HepG2 (cell line): ENCODE measurements at regions not wholly inside any gene's neighbourhood (a gene's known extent, or its start where the extent isn't known, plus 50 kb on each side); places are given as distances from the start of the nearest gene placed in this dataset.

ENCODE experiments used
- ATAC-seq: fragments of 200-7000 bp; cut with Tn5 transposase; 3 replicates; pipeline ENCODE4 v1.9.1; 2020; ENCODE audit warnings: mild to moderate bottlenecking, moderate library complexity
- BruUV-seq: library from RNA; stranded (reverse); fragments of 400-500 nt; replicated peaks from 2 replicates; lab custom pipeline; 2021; lab: Mats Ljungman, UMichigan
- CTCF ChIA-PET: fragments of 300-600 bp; formaldehyde crosslinking; extraction: SDS; loops from one replicate; lab custom pipeline; 2021; ENCODE audit warnings: low total read pairs, inconsistent platforms, low intra/inter-chr PET ratio; lab: Yijun Ruan, JAX
- POLR2A ChIA-PET: fragments of 350-600 bp; sonication (Branson Sonifier 250); formaldehyde crosslinking; loops from one replicate; lab custom pipeline; 2020; ENCODE audit warnings: antibody characterized with exemption, inconsistent platforms; lab: Yijun Ruan, JAX
- DNase-seq: peaks from one replicate; pipeline ENCODE4 v3.0.0-alpha.2; 2015; ENCODE audit warnings: low spot score
- FAIRE-seq: peaks from 3 replicates; lab custom pipeline; 2011; peaks lifted over from hg19 to GRCh38; lab: Jason Lieb, UNC
- H2AFZ ChIP-seq: one replicate; pipeline ENCODE4 v1.6.1; 2011; ENCODE audit warnings: low read length, inconsistent platforms
- H3K27ac ChIP-seq: fragments of 300-600 bp; 3 replicates; pipeline ENCODE4 v1.8.0; 2011; ENCODE audit warnings: mixed run types, mild to moderate bottlenecking, mixed read lengths, low read length, inconsistent platforms; ENCODE audit not compliant: insufficient read depth; ENCODE audit errors: extremely low read length
- H3K27me3 ChIP-seq, 2 experiments: fragments of 200-600 bp in 1 of 2; 2 replicates in 1 of 2; 3 replicates in 1 of 2; pipeline versions ENCODE4 v1.6.0 to v1.8.0; 2011; ENCODE audit warnings: low read length in 2 of 2, mild to moderate bottlenecking in 2 of 2, moderate library complexity in 2 of 2, inconsistent platforms in 1 of 2; ENCODE audit not compliant: insufficient read depth in 2 of 2, control insufficient read depth in 1 of 2
- H3K36me3 ChIP-seq, 2 experiments: fragments of 200-600 bp in 1 of 2; replicated peaks in 1 of 2; 2 replicates in 1 of 2; 3 replicates in 1 of 2; pipeline versions ENCODE4 v1.5.1 to v1.8.0; 2011; ENCODE audit warnings: low read length in 2 of 2, inconsistent platforms in 1 of 2; ENCODE audit not compliant: insufficient read depth in 2 of 2, control insufficient read depth in 1 of 2
- H3K4me1 ChIP-seq: 2 replicates; pipeline ENCODE4 v1.5.1; 2012; ENCODE audit warnings: low read length, inconsistent platforms; ENCODE audit not compliant: insufficient read depth
- H3K4me2 ChIP-seq: 2 replicates; pipeline ENCODE4 v1.6.0; 2011; ENCODE audit warnings: low read depth, low read length, inconsistent platforms
- H3K4me3 ChIP-seq, 3 experiments: fragments of 200-600 bp in 1 of 3; sonication (generic), shearing (Covaris generic) in 1 of 3; replicated peaks in 1 of 3; 2 replicates each; pipeline ENCODE4 v1.5.1; 2011 to 2016; ENCODE audit warnings: low read length in 3 of 3, inconsistent platforms in 2 of 3, low read depth in 2 of 3, mild to moderate bottlenecking in 2 of 3, control low read depth in 1 of 3, mixed read lengths in 1 of 3; ENCODE audit not compliant: insufficient read depth in 1 of 3
- H3K79me2 ChIP-seq: one replicate; pipeline ENCODE4 v1.6.1; 2011; ENCODE audit warnings: low read length, inconsistent platforms; ENCODE audit not compliant: insufficient read depth
- H3K9ac ChIP-seq: 2 replicates; pipeline ENCODE4 v1.6.0; 2011; ENCODE audit warnings: mild to moderate bottlenecking, low read depth, low read length, inconsistent platforms; ENCODE audit not compliant: insufficient read depth
- H3K9me3 ChIP-seq: 2 replicates; pipeline ENCODE4 v1.5.1; 2012; ENCODE audit warnings: mild to moderate bottlenecking, low read length
- H4K20me1 ChIP-seq: 2 replicates; pipeline ENCODE4 v1.6.0; 2011; ENCODE audit warnings: inconsistent platforms, mild to moderate bottlenecking, low read length, moderate library complexity; ENCODE audit not compliant: insufficient read depth
- HNF4G ChIP-seq, 2 experiments: sonication (generic) in 1 of 2; formaldehyde crosslinking in 1 of 2; IDR thresholded peaks; 2 replicates each; pipeline versions ENCODE4 v1.4.0 to v1.6.1; 2011 to 2020; ENCODE audit warnings: borderline replicate concordance in 2 of 2, low read depth in 2 of 2, mild to moderate bottlenecking in 2 of 2, low read length in 1 of 2, missing genetic modification reagents in 1 of 2, moderate library complexity in 1 of 2
- PRMT3 ChIP-seq: sonication (generic); formaldehyde crosslinking; IDR thresholded peaks from 2 replicates; pipeline ENCODE4 v1.8.1; 2022; ENCODE audit warnings: low read depth, mild to moderate bottlenecking, moderate library complexity, missing genetic modification reagents, borderline replicate concordance
- STAG1 ChIP-seq: sonication (generic); formaldehyde crosslinking; IDR thresholded peaks from 2 replicates; pipeline ENCODE4 v1.4.0; 2020; ENCODE audit warnings: missing genetic modification reagents
- ZNF24 ChIP-seq: fragments of 450-650 bp; IDR thresholded peaks from 2 replicates; pipeline ENCODE4 v1.6.1; 2017; ENCODE audit warnings: antibody characterized with exemption, mild to moderate bottlenecking
- ZNF720 ChIP-seq: sonication (generic); formaldehyde crosslinking; IDR thresholded peaks from 2 replicates; pipeline ENCODE4 v1.4.0; 2020; ENCODE audit warnings: missing genetic modification reagents
- ZNF782 ChIP-seq: sonication (generic); formaldehyde crosslinking; IDR thresholded peaks from 2 replicates; pipeline ENCODE4 v1.4.0; 2020; ENCODE audit warnings: missing genetic modification reagents, mild to moderate bottlenecking, borderline replicate concordance
- WGBS: methylation state at CpG from one replicate; pipeline ENCODE4 v1.1.6; 2017; ENCODE audit warnings: low lambda C conversion rate; 5-methylcytosine and 5-hydroxymethylcytosine counted together
- in situ Hi-C: cut with HindIII; loops from 2 replicates; pipeline ENCODE4 v1.10.0; 2017; ENCODE audit warnings: low pct_unique_long_range_greater_than_20kb; ENCODE audit not compliant: extremely low pct_ligation_motif_present
- intact Hi-C: fragments of 100-400 bp; cut with micrococcal nuclease; formaldehyde crosslinking; loops from one replicate; pipeline ENCODE4 v1.10.0; 2022; ENCODE audit not compliant: unreplicated experiment
- TF ChIP-seq, protein P1 (sequence below): sonication (generic); formaldehyde crosslinking; IDR thresholded peaks from 2 replicates; pipeline ENCODE4 v1.5.0; 2020; ENCODE audit warnings: mild to moderate bottlenecking, missing genetic modification reagents, moderate library complexity

DNA sequence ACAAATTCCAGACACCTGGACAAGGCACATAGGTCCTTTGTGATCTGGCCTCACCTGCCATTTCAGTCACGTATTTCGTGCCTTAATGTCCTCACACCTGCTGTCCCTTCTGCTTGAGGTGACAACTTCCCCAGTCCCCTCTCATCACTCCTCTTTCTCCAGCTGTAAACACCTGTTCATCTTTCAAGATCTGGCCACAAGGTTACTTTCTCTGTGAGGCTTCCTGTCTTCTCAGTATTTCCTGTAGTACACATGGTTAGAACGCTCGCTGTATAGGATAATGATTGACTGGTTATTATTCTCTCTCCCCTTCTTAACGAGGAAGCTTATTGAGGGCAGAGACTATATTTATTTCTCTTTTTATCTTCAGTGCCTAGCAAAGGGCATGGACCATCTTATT is 74.5 kb upstream of the PMFBP1 start (continued):
- no peak for TF ChIP-seq PRMT3 (CRISPR knock-in tag)
- no peak for TF ChIP-seq ZNF720
- TF ChIP-seq HNF4G (IDR thresholded peaks at IDR 0.05; ENCODE audit: borderline replicate concordance, low read depth, low read length), result no peak
- TF ChIP-seq HNF4G (CRISPR knock-in tag; IDR thresholded peaks at IDR 0.05; ENCODE audit: borderline replicate concordance, low read depth), result no peak
- TF ChIP-seq ZNF24, result no peak

DNA sequence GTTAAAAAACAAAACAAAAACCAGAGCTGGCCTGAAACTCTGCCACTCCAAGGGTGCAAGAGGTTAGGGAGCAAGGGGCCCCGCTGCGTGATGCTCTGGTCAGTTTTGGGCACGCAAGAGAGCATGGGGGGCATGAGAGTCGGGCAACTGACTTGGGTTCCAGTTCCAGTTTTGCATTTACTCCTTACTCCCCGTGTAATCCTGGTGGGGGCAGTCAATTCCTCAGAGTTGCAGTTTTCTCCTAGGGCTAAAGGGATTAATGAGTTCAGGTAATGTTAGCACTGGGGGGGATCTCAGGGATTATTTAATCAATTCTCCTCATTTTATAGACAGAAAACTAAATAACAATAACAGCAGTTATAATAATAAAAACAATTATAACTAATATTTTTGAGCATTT is 72.9 kb upstream of the PMFBP1 start:
- Histone ChIP-seq H2AFZ (no peak overlapping the region), H3K36me3 (no peaks in the 10 kb centered on the region), H3K9me3 (no peaks in the 10 kb centered on the region), H3K79me2 (no peaks in the 10 kb centered on the region), H3K4me2 (no peak overlapping the region), H3K4me3 (no peak overlapping the region), H3K27ac (no peak overlapping the region), H3K9ac (no peak overlapping the region), H3K27me3 (no peaks in the 10 kb centered on the region), H4K20me1 (no peaks in the 10 kb centered on the region), H3K4me1 (no peaks in the 10 kb centered on the region)
- FAIRE-seq, result no peak
- POLR2A ChIA-PET, result no interaction called here
- TF ChIP-seq, protein P1, sequence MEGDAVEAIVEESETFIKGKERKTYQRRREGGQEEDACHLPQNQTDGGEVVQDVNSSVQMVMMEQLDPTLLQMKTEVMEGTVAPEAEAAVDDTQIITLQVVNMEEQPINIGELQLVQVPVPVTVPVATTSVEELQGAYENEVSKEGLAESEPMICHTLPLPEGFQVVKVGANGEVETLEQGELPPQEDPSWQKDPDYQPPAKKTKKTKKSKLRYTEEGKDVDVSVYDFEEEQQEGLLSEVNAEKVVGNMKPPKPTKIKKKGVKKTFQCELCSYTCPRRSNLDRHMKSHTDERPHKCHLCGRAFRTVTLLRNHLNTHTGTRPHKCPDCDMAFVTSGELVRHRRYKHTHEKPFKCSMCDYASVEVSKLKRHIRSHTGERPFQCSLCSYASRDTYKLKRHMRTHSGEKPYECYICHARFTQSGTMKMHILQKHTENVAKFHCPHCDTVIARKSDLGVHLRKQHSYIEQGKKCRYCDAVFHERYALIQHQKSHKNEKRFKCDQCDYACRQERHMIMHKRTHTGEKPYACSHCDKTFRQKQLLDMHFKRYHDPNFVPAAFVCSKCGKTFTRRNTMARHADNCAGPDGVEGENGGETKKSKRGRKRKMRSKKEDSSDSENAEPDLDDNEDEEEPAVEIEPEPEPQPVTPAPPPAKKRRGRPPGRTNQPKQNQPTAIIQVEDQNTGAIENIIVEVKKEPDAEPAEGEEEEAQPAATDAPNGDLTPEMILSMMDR (CRISPR knock-in tag), result peak; percentile 30
- peak; percentile 37; the same call in 1 of the 2 replicates for TF ChIP-seq STAG1 (CRISPR knock-in tag)
- no peak for TF ChIP-seq ZNF782 (CRISPR knock-in tag)
- WGBS, result 79% methylated on average over 5 of the region's 5 CpGs
- ATAC-seq, result no peak
- BruUV-seq, result no TSS peak
- CTCF ChIA-PET, result interaction anchor here (0.8 kb wide), 1 partner anchor 222 kb away, joined by 3 read pairs; no protein-coding TSS in a partner anchor
- intact Hi-C loops (no loop called here), in situ Hi-C loops (loop anchor here (5.0 kb wide), 1 partner anchor 222 kb away; no protein-coding TSS in a partner anchor)
- DNase-seq, result no peak
